ENCODE measurements at regions not wholly inside any gene's neighbourhood (a gene's known extent, or its start where the extent isn't known, plus 50 kb on each side); places are given as distances from the start of the nearest gene placed in this dataset.

GRCh38 chr3:34323517-34323916 is 525.1 kb downstream of the PDCD6IP start:
- DNase-seq (ENCODE audit: low spot score) (no peak), ATAC-seq (ENCODE audit: low FRiP score) (no peak)
- no peak for TF ChIP-seq CTCF (IDR thresholded peaks at IDR 0.05)

GRCh38 chr3:34346656-34347055 is 548.2 kb downstream of the PDCD6IP start:
- TF ChIP-seq CTCF (IDR thresholded peaks at IDR 0.05) = no peak
- ATAC-seq (ENCODE audit: low FRiP score) (no peak), DNase-seq (ENCODE audit: low spot score) (no peak)

GRCh38 chr3:34351882-34352777 is 553.7 kb downstream of the PDCD6IP start:
- DNase-seq (ENCODE audit: low spot score) = no peak
- no peak for ATAC-seq (ENCODE audit: low FRiP score)
- TF ChIP-seq CTCF (IDR thresholded peaks at IDR 0.05) = no peak

GRCh38 chr3:34352778-34353331 is 554.4 kb downstream of the PDCD6IP start:
- no peak for TF ChIP-seq CTCF (IDR thresholded peaks at IDR 0.05)
- no peak for DNase-seq (ENCODE audit: low spot score)
- ATAC-seq (ENCODE audit: low FRiP score) = no peak

- ATAC-seq (ENCODE audit: low FRiP score) (no peak), DNase-seq (ENCODE audit: low spot score) (no peak)
- TF ChIP-seq CTCF (IDR thresholded peaks at IDR 0.05) = no peak
Observed at GRCh38 chr3:34357461-34357860, 559.0 kb downstream of the PDCD6IP start.

GRCh38 chr3:34359064-34359463 is 560.6 kb downstream of the PDCD6IP start:
- no peak for DNase-seq (ENCODE audit: low spot score)
- ATAC-seq (ENCODE audit: low FRiP score) = no peak
- TF ChIP-seq CTCF (IDR thresholded peaks at IDR 0.05) = no peak

GRCh38 chr3:34360713-34361112 is 562.3 kb downstream of the PDCD6IP start:
- ATAC-seq (ENCODE audit: low FRiP score) = no peak
- DNase-seq (ENCODE audit: low spot score) = no peak
- no peak for TF ChIP-seq CTCF (IDR thresholded peaks at IDR 0.05)

Measured in omental fat pad (tissue), 3 donors.